ENCODE measurements at regions not wholly inside any gene's neighbourhood (a gene's known extent, or its start where the extent isn't known, plus 50 kb on each side); places are given as distances from the start of the nearest gene placed in this dataset.

- no peak for DNase-seq (ENCODE audit: low read depth in 2 of 2)
Measured at GRCh38 chr15:62972814-62973213, 69.7 kb upstream of the TPM1 start.

- DNase-seq (ENCODE audit: low read depth in 2 of 2) = no peak
Measured at GRCh38 chr15:62975515-62975914, 67.0 kb upstream of the TPM1 start.

GRCh38 chr15:62976301-62976881 is 66.2 kb upstream of the TPM1 start:
- no peak for DNase-seq (ENCODE audit: low read depth in 2 of 2)

- no peak for DNase-seq (ENCODE audit: low read depth in 2 of 2)
Measured at GRCh38 chr15:62977952-62978811, 64.4 kb upstream of the TPM1 start.

- DNase-seq (ENCODE audit: low read depth in 2 of 2) = no peak
Measured at GRCh38 chr15:62979252-62979651, 63.3 kb upstream of the TPM1 start.

GRCh38 chr15:62981071-62981470 is 61.5 kb upstream of the TPM1 start:
- no peak for DNase-seq (ENCODE audit: low read depth in 2 of 2)

- DNase-seq (ENCODE audit: low read depth in 2 of 2) = no peak
Measured at GRCh38 chr15:62983956-62984355, 58.6 kb upstream of the TPM1 start.

GRCh38 chr15:62985768-62986167 is 56.8 kb upstream of the TPM1 start:
- no peak for DNase-seq (ENCODE audit: low read depth in 2 of 2)

GRCh38 chr15:62986948-62987347 is 55.6 kb upstream of the TPM1 start:
- no peak for DNase-seq (ENCODE audit: low read depth in 2 of 2)

- DNase-seq (ENCODE audit: low read depth in 2 of 2) = no peak
Measured at GRCh38 chr15:62988701-62989100, 53.8 kb upstream of the TPM1 start.

- DNase-seq (ENCODE audit: low read depth in 2 of 2) = no peak
Measured at GRCh38 chr15:62989366-62990055, 53.0 kb upstream of the TPM1 start.

GRCh38 chr15:62991698-62992097 is 50.8 kb upstream of the TPM1 start:
- DNase-seq (ENCODE audit: low read depth in 2 of 2) = no peak

GRCh38 chr15:62992302-62992701 is 50.2 kb upstream of the TPM1 start:
- DNase-seq (ENCODE audit: low read depth in 2 of 2) = no peak
